GM21423 (cell line): ENCODE measurements at regions not wholly inside any gene's neighbourhood (a gene's known extent, or its start where the extent isn't known, plus 50 kb on each side); places are given as distances from the start of the nearest gene placed in this dataset.
A peak's percentile ranks its signal among the peaks of the same experiment; 100 is the strongest.

ENCODE experiments used
- ATAC-seq: cut with Tn5 transposase; IDR thresholded peaks from one replicate; pipeline ENCODE4 v1.9.1; 2021; ENCODE audit warnings: mild to moderate bottlenecking, moderate library complexity; ENCODE audit not compliant: unreplicated experiment

DNA sequence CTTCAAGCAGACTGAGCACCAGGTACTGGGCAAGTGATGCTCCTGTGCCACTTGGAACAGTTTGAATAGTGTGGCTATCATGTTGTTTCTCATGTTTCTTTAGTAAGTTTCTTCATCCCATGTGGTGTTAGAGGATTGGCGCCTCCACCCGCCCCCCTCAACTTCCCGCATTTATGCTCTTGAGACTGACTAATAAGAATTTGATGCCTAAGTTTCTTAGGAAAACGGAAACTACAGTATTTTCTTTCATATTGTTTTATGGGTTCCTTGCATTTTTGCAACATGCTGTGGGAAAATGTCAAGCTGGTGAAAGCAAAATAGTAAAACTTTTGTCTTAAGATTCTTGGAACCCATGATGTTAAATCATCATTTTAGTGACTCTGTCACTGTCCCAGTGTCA lies 101.2 kb upstream of the SLC4A4 start:
- ATAC-seq: no peak

GRCh38 chr4:71239365-71239764 lies 99.5 kb upstream of the SLC4A4 start:
- no peak for ATAC-seq

- ATAC-seq: no peak
Measured at GRCh38 chr4:71240094-71240493, 98.7 kb upstream of the SLC4A4 start.

DNA sequence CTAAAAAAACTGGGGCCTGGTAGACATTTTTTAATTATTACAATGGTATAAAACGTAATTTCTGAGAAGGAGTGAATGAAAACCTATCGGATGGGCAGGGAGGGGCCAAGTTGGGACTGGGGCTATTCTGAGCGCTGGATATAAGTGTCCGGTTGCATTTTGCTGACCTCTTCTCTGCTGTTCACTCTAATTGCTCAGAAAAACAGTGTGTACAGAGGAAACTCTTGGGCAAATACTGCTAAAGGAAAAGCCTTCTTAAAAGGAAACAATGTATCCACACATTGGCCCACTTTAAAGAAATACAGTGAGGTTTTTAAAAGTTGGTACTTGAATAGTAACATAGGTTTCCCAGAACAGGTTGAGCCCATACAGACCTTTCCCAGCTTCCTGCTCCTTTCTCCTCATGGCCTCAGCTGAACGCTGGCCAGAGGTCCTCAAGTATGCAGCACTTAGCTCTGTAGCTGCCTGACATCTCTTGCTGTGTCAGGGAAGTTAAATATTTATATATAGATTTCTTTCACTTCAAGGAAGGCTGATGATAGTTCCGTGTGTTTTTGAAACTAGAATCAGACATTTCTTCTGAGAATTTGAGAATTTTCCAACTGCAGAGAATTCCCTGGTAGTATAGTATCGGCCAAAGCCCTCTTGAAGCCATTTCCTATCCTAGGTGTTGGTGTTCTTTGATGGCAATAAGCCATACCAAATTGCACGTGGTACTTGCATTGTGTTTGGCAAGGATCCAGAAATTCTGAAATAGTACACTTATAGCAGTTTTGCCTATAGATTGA lies 97.1 kb upstream of the SLC4A4 start:
- ATAC-seq: no peak

DNA sequence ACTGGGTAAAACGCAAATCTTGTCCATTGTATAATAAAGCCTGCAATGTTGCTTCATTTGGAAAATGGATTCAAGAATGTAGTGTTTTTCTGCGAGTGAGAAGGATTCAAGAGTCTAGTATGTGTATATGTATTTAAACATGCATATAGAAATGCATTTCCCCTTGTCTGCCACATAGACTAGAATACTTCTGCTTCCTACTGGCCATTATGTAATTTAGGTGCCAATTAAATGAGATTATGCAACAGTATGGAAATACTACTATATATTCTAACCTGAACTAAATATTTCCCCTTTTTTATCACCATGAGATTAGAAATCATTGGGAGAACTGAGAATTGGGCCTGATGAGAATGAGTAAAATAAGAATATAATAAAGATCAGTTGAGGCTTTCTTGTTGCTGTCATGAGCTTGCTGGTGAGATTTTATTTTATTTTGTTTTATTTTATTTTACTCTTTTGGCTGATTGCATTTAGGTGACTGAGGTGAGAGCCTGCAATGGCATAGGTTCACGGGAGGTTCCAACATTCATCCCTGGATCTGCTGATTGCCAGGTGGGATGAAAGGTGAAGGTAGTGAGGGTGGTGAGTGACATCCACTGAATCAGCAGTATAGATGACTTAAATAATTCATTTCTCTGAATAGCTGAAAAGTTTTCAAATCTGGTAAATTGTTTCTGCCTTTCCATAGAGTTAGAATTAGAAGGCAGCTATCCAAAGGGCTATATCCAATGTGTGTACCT lies 95.6 kb upstream of the SLC4A4 start:
- ATAC-seq: no peak

DNA sequence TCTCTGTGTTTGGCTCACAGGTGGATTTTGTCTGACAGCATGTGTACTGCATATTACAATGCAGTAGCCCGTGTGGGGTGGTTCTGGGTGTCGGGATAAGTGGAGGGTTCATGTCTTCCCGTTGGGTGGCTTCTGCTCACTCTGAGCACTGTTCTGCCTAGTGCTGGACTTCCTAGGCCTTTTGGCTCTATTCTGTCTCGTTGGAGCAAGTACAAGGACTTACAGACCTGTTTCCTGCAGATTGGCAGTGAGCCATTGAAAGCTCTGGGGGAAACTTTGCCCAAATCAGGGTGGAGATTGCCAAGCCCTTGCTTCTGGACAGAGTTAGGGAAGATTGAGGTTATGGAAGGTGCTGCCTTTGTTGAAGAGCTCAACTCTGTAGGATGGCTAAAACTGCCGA lies 91.1 kb upstream of the SLC4A4 start:
- no peak for ATAC-seq

DNA sequence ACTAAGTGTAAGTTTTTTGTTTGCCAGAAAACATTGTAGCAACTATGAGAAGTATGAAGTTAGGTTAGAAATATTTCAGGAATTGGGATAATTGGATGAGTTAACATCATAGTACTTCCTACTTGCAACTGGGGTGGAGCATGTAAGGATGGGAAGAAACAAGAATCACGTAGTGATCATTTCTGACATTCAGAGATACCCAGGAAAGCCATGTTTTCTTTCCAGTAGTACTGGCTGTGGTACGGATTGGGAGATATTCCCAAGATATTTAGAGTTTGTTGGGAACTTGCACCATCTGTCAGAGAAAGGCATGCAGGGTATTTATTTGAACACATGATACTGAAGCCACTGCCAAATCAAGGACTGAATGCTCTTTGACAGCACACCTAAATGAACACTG lies 87.6 kb upstream of the SLC4A4 start:
- no peak for ATAC-seq

DNA sequence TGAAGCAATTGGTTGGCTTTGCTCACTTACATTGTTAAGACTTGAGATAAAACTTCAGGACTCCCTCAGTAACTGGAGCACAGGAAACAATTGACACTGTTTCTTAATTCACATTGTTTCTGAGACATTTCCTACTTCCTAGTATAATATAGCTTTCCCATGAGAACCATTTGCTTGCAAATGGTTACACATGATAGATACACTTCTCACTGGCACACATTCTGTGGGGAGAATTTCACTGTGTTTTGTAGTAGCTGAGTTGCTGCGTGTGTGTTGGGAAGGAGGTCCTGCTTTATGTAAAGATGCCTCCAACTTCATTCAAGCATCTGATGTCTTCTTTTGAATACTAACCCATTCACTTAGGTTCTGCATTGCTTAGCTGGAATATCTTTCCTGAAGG lies 85.3 kb upstream of the SLC4A4 start:
- ATAC-seq: no peak

DNA sequence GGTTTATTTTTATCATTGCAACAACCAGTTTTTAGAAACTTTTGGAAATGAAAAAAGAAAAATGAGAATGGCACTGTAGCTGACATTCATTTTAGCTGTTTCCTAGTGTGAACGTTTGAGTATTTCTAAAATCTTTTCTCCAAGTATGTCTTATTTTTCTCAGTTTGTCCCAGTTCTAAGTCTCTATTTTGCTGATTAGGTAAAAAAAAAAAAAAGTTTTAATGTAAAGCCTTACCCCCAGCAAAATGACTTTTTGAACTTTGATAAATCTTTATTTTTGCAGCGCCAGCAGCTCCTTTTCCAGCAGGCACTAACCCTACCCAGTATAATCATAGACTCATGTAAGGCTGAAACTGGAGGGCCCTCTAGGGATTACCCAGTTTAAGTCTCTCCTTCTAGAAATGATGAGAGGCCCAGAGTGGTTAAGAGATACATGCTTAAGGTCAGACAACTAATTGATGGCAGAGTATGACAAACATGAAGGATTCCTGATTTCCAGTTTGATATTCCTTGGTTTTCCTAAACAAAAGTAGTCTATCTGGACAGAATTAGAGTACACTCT lies 84.3 kb upstream of the SLC4A4 start:
- ATAC-seq: no peak

DNA sequence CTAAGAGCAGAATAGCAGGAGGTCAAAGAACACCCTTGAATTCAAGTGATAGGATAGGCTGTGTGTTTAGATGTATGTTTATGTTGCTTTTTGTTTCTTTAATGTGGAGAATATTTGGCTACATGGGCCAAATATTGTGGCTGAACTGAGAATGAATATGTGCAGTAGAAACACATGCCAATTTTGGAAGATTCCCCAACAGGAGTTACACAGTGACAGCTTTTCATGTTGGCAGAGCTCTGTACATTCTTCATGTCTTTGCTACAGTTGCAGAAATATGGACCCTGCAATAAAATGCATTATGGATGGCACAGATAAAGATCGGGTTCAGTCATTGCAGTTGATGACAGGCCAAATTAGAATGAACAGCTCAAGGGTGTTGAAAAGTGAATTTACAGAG lies 82.8 kb upstream of the SLC4A4 start:
- ATAC-seq: no peak

DNA sequence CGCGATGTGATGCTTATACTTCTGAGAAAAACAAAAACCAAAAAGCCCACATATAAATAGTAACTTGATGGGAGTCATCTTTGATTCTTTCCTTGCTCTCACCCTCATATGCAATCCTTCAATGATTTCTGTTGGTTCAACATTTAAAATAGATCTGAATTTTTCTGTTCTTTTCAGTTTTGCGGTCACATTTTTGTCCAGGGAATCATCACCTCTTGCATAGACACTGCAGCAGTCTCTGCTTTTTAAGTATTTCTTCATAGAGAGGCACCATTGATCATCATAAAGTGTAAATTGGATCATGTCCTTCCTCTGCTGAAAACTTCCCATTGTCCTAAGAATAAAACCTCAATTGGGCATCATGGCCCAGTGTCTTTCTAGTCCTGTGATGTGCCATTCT lies 81.1 kb upstream of the SLC4A4 start:
- no peak for ATAC-seq

DNA sequence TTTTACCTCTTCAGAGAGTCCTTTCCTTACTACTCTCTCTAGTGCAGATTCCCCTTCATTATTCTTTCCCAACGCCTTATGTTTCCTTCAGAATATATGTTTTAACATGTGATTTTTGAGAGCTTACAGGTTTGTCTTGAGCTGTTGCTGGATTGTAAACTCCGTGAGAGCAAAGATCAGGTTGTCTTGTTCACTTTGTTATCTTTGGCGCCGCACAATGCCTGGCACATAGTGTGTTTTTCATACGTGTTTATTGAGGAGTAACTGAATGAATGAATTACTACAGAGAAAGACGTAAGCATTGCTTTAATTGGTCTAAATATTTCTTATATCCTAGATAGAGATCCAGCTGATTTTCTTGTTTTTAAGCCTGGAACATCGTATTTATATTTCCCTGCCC lies 80.5 kb upstream of the SLC4A4 start:
- no peak for ATAC-seq

DNA sequence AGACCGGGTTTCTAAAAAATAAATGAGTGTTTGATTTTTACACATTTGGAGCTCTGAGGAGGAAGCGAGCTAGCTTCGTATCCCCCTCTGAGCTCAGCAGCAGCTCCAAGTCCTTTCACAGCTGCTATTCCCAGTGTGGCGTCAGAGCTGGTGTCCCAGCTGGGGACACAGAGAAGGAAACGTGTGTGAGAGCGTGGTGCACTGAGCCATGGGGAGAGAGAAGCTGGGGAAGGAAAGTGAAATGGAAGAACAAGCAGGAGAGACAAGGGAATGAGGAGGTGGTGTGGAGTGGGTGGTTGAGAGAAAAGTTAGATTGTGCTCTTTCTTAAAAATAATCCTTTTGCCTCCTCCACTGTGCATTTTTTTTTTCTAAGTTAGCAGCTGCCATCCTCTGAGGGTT lies 79.5 kb upstream of the SLC4A4 start:
- ATAC-seq: no peak

DNA sequence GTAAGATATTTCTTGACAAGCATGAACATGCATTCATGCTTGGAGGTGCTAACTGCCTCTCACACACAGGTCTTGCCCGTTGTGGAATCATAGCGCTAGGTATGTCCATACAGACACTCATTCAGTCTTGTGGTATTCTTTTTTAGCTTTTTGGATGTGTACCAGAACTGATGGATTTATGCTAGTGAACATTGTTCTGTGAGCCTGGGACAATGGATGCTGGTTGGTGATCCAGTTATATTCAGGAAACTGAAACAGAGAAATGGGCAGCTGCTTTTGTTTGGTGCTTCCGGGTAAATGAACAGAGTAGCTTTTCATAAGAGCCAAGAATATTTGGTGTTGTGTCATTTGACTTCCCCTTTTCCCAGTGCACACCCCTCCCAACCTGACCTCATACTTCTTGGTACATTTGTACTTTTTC lies 78.9 kb upstream of the SLC4A4 start:
- peak; percentile 40 for ATAC-seq

DNA sequence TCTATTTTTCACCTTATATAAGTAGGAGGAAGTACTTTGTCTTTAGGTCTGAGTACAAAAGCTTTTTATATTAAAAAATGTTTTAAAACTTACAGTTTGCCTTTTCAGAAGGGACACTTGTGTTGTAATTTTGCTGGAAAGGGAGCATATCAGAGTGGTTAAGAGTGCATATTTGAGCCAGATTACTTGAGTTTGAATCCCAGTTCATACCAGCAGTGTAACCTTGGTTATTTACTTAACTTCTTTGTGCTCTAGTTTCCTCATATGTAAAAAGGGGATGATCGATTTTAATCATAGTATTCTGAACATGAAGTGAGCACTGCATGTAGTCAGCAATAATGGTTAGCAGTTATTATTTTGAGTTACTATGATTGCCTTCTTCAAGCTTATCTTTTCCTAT lies 78.3 kb upstream of the SLC4A4 start:
- ATAC-seq: no peak

DNA sequence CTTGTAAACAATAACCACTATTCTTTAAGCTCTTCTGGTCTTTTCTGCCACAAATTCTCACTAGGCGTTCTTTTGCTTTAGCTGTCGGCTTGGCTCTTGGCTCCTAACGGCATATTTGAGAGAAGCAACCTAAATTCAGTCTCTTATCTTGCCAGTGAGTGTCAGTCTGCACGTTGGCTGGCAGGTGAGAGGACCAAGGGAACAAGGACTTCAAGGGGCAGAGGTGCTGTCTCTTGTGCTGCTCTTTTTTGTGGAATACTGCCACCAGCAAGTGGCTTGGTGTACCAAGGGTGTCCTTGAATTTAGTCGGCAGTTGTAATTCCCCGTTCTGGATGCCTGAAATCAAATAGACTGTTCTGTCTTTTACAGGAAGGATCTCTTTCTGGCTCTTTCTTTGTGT lies 77.8 kb upstream of the SLC4A4 start:
- ATAC-seq: no peak

DNA sequence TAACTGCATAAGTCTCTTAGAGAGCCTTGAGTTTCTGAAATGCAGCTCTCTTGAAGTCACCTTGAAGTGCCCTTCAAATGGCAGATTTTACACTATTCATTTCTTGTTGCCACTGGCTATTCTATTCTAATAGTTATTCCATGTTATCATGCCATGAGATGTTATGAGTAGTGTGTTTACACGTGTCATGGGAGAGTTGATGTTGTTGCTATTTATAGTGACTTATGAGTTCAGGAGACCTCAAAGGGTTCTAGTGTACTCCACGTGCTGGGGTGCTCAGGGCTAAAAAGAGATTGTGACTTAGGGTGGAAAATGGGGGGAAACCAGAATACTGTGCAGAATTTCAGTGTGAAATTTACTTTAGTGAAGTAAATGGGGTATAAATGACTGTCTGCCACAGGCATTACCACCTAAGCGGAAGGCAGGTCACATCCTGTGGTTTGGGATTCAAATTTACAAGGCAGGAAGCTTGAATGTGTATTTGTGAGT lies 77.1 kb upstream of the SLC4A4 start:
- peak; percentile 32 for ATAC-seq

GRCh38 chr4:71262161-71262560 lies 76.7 kb upstream of the SLC4A4 start:
- no peak for ATAC-seq

DNA sequence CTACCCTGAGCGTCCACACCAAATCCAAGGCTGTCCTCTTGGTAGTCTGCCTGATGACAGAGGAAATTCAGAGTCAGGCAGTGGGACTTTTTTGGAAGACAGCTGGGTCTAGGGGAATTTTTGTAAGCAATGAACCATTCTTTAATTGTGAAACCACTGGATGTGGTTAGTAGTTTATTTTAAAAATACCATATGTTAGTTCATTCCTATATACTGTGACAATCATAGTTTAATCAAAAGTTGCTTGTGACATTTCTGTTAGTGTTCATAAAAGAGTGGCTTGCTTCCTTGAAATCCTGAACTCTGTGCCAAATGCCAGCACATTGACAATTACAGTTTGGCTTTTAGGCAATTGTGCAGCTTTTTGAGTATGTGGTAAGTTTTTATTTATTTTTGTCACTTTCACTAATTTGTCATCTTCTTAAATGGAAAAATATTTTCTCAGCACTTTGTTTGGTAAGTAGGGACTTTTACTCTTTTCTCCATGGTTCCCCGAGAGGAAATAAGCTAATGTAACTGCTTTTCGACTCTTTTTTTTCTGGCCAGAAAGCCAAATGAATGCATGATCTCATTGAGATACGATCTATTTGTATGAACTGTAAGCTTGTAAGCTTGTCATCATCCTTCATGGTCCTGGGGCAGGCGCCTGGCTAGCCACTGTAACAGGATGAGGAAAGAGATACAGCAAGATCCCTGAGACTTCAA lies 72.6 kb upstream of the SLC4A4 start:
- peak; percentile 41 for ATAC-seq

GRCh38 chr4:71267244-71267643 lies 71.6 kb upstream of the SLC4A4 start:
- no peak for ATAC-seq

DNA sequence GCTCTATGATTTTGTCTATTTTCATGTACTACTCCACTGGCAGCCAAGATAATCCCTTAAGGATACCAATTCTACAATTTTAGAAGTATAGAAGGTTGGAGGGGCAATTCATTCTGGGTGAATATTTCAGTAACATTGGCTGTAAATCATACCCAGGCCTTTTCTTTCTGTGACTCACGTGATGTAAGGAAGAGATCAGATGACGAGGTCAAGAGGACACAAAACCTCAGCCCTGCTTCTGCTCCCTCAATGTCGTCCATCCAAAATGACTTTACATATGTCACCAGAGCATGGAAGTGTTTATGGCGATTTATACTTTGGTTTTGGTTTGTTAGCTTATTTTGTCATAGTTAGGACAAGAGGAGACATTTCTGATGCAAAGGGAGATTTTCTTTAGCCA lies 70.7 kb upstream of the SLC4A4 start:
- no peak for ATAC-seq
